SK-N-SH (cell line): ENCODE measurements at regions not wholly inside any gene's neighbourhood (a gene's known extent, or its start where the extent isn't known, plus 50 kb on each side); places are given as distances from the start of the nearest gene placed in this dataset.

ENCODE experiments used
- CTCF ChIA-PET: fragments of 300-600, 350-600 bp; formaldehyde crosslinking; extraction: SDS; loops from one replicate; lab custom pipeline; 2021; lab: Yijun Ruan, JAX
- POLR2A ChIA-PET: fragments of 350-600 bp; sonication (Branson Sonifier 250); formaldehyde crosslinking; extraction: SDS; loops from one replicate; lab custom pipeline; 2020; ENCODE audit warnings: antibody characterized with exemption, inconsistent platforms; lab: Yijun Ruan, JAX
- DNase-seq: peaks from one replicate; pipeline ENCODE4 v3.0.0; 2012
- H2AFZ ChIP-seq: fragments of 200-600 bp; sonication (generic); 2 replicates; pipeline ENCODE4 v1.8.1; 2016; ENCODE audit warnings: antibody characterized with exemption, mild to moderate bottlenecking, low read depth
- H3F3A ChIP-seq: fragments of 200-600 bp; sonication (generic); replicated peaks from 2 replicates; pipeline ENCODE3; 2016; ENCODE audit warnings: antibody characterized with exemption, mild to moderate bottlenecking; ENCODE audit not compliant: insufficient read depth
- H3K27ac ChIP-seq, 2 experiments: fragments of 200-500 bp in 1 of 2; fragments of 200-600 bp in 1 of 2; sonication (Bioruptor generic) in 1 of 2; sonication (generic), shearing (Covaris generic) in 1 of 2; 2 replicates each; pipeline versions ENCODE4 v1.5.1 to v1.6.1; 2014 to 2016; ENCODE audit warnings: low read depth in 2 of 2, inconsistent platforms in 1 of 2, low read length in 1 of 2, mild to moderate bottlenecking in 1 of 2, mixed read lengths in 1 of 2
- H3K27me3 ChIP-seq: fragments of 200-600 bp; sonication (generic), shearing (Covaris generic); 2 replicates; pipeline ENCODE4 v1.6.1; 2016; ENCODE audit warnings: mixed run types; ENCODE audit not compliant: insufficient read depth
- H3K36me3 ChIP-seq, 2 experiments: fragments of 200-500 bp in 1 of 2; fragments of 200-600 bp in 1 of 2; sonication (Bioruptor generic) in 1 of 2; sonication (generic) in 1 of 2; replicated peaks in 1 of 2; 2 replicates each; pipeline versions ENCODE3 to v1.5.1; 2014 to 2016; ENCODE audit warnings: low read length in 1 of 2, mild to moderate bottlenecking in 1 of 2; ENCODE audit not compliant: insufficient read depth in 2 of 2, control insufficient read depth in 1 of 2
- H3K4me1 ChIP-seq, 2 experiments: fragments of 200-500 bp in 1 of 2; fragments of 200-600 bp in 1 of 2; sonication (Bioruptor generic) in 1 of 2; sonication (generic), shearing (Covaris generic) in 1 of 2; 2 replicates each; pipeline versions ENCODE4 v1.5.1 to v1.6.1; 2014 to 2016; ENCODE audit warnings: low read depth in 1 of 2, low read length in 1 of 2, mixed run types in 1 of 2; ENCODE audit not compliant: insufficient read depth in 2 of 2, control insufficient read depth in 1 of 2
- H3K4me2 ChIP-seq: fragments of 200-600 bp; sonication (generic), shearing (Covaris generic); 2 replicates; pipeline ENCODE4 v1.6.1; 2017; ENCODE audit warnings: mixed run types
- H3K4me3 ChIP-seq, 2 experiments: fragments of 200-500 bp in 1 of 2; fragments of 200-600 bp in 1 of 2; sonication (Bioruptor generic) in 1 of 2; sonication (generic), shearing (Covaris generic) in 1 of 2; 2 replicates each; pipeline versions ENCODE4 v1.5.1 to v1.8.1; 2014 to 2016; ENCODE audit warnings: low read depth in 2 of 2, inconsistent platforms in 1 of 2, low read length in 1 of 2, mild to moderate bottlenecking in 1 of 2, mixed read lengths in 1 of 2, moderate library complexity in 1 of 2
- H3K79me2 ChIP-seq: fragments of 200-600 bp; sonication (generic); 2 replicates; pipeline ENCODE4 v1.8.1; 2017; ENCODE audit warnings: mild to moderate bottlenecking; ENCODE audit not compliant: insufficient read depth
- H3K9ac ChIP-seq: fragments of 200-600 bp; sonication (generic); 2 replicates; pipeline ENCODE4 v1.6.1; 2017; ENCODE audit warnings: mixed run types
- H3K9me2 ChIP-seq: fragments of 200-600 bp; sonication (generic); 2 replicates; pipeline ENCODE4 v1.6.1; 2017; ENCODE audit warnings: mixed run types
- H3K9me3 ChIP-seq: fragments of 200-600 bp; sonication (generic); 2 replicates; pipeline ENCODE4 v1.6.1; 2017; ENCODE audit warnings: mixed run types, mild to moderate bottlenecking, moderate library complexity
- H4K20me1 ChIP-seq: fragments of 200-600 bp; sonication (generic); 2 replicates; pipeline ENCODE4 v1.6.1; 2017; ENCODE audit warnings: mild to moderate bottlenecking, mixed run types; ENCODE audit not compliant: insufficient read depth
- CTCF ChIP-seq: fragments of 200-600 bp; sonication (generic); IDR thresholded peaks from 2 replicates; pipeline ENCODE4 v1.6.1; 2017; ENCODE audit warnings: antibody characterized with exemption, mild to moderate bottlenecking, moderate library complexity
- ELF1 ChIP-seq: IDR thresholded peaks from 2 replicates; pipeline ENCODE4 v1.4.0; 2012
- EZH2phosphoT487 ChIP-seq: fragments of 200-600 bp; sonication (generic); IDR thresholded peaks from 2 replicates; pipeline ENCODE4 v1.6.1; 2017; ENCODE audit warnings: low read depth, mixed run types, mild to moderate bottlenecking, antibody characterized with exemption, moderate library complexity, borderline replicate concordance
- FOXM1 ChIP-seq: IDR thresholded peaks from 2 replicates; pipeline ENCODE4 v1.4.0; 2012; ENCODE audit warnings: low read depth, mild to moderate bottlenecking
- GABPA ChIP-seq: IDR thresholded peaks from 2 replicates; pipeline ENCODE4 v1.4.0; 2012; ENCODE audit warnings: low read depth, mild to moderate bottlenecking
- IRF3 ChIP-seq: fragments of 150-350 bp; IDR thresholded peaks from 2 replicates; pipeline ENCODE4 v1.6.1; 2016; ENCODE audit warnings: mild to moderate bottlenecking, low read depth, low read length
- JUND ChIP-seq: IDR thresholded peaks from 2 replicates; pipeline ENCODE4 v1.4.0; 2012
- MEF2A ChIP-seq: IDR thresholded peaks from 2 replicates; pipeline ENCODE4 v1.4.0; 2012; ENCODE audit warnings: low read depth, borderline replicate concordance
- NFIC ChIP-seq: IDR thresholded peaks from 2 replicates; pipeline ENCODE4 v1.4.0; 2012; ENCODE audit warnings: borderline replicate concordance
- NRF1 ChIP-seq: IDR thresholded peaks from 2 replicates; pipeline ENCODE4 v1.6.1; 2012; ENCODE audit warnings: low read depth, mild to moderate bottlenecking, low read length
- POLR2AphosphoS5 ChIP-seq: IDR thresholded peaks from 2 replicates; pipeline ENCODE4 v1.6.1; 2012; ENCODE audit warnings: low read depth, low read length
- TAF1 ChIP-seq: IDR thresholded peaks from 2 replicates; pipeline ENCODE4 v1.6.1; 2012; ENCODE audit warnings: low read depth, mild to moderate bottlenecking, low read length, moderate library complexity, borderline replicate concordance
- TEAD4 ChIP-seq: IDR thresholded peaks from 2 replicates; pipeline ENCODE4 v1.4.0; 2012; ENCODE audit warnings: mild to moderate bottlenecking, borderline replicate concordance; ENCODE audit not compliant: insufficient read depth
- USF2 ChIP-seq: fragments of 150-350 bp; IDR thresholded peaks from 2 replicates; pipeline ENCODE4 v1.6.1; 2017; ENCODE audit warnings: antibody characterized with exemption, low read length, low read depth, borderline replicate concordance
- WGBS: methylation state at CpG from one replicate; pipeline ENCODE4 v1.1.6; 2017; ENCODE audit warnings: low lambda C conversion rate; 5-methylcytosine and 5-hydroxymethylcytosine counted together

GRCh38 chr6:67121115-67121514, 1414.1 kb upstream of the EYS start:
- POLR2A ChIA-PET = no interaction called here
- CTCF ChIA-PET = no interaction called here
- H3K36me3 ChIP-seq = no peaks in the 10 kb centered on the region
- DNase-seq = no peak
- 0 out of 2 replicates have a peak, but pooled peaks cover 4% of the 10 kb centered on the region for H3K9me3 ChIP-seq
- TF ChIP-seq EZH2phosphoT487 (no peak), IRF3 (no peak), TEAD4 (no peak), NRF1 (no peak), POLR2AphosphoS5 (no peak), ELF1 (no peak), USF2 (no peak), FOXM1 (no peak), NFIC (no peak), TAF1 (no peak), JUND (no peak), GABPA (no peak), CTCF (no peak), MEF2A (no peak)
- no peak overlapping the region for H3K9ac ChIP-seq
- no peaks in the 10 kb centered on the region for H4K20me1 ChIP-seq
- H3K27me3 ChIP-seq = no peaks in the 10 kb centered on the region
- no peaks in the 10 kb centered on the region for H3K4me1 ChIP-seq
- no peak overlapping the region for H2AFZ ChIP-seq
- no peaks in the 10 kb centered on the region for H3K79me2 ChIP-seq
- H3K4me3 ChIP-seq = no peak overlapping the region
- H3K27ac ChIP-seq = no peak overlapping the region
- WGBS = 80% methylated on average over 3 of the region's 3 CpGs
- no peaks in the 10 kb centered on the region for H3K9me2 ChIP-seq
- no peaks in the 10 kb centered on the region for H3F3A ChIP-seq
- no peak overlapping the region for H3K4me2 ChIP-seq

GRCh38 chr6:67112120-67112519, 1405.1 kb upstream of the EYS start:
- Histone ChIP-seq H3K4me1 (no peaks in the 10 kb centered on the region; a peak in 1 of 4 replicates), H2AFZ (no peak overlapping the region), H3K4me2 (no peak overlapping the region), H3K36me3 (no peaks in the 10 kb centered on the region)
- POLR2A ChIA-PET = no interaction called here
- TF ChIP-seq USF2 (no peak), TEAD4 (no peak)
- TF ChIP-seq, all 33 proteins: peak for 0
- CTCF ChIA-PET = interaction anchor here (0.6 to 1.3 kb wide), 2 partner anchors 9 to 563 kb away, joined by 3 read pairs; no protein-coding TSS in a partner anchor
- H3K9ac ChIP-seq = no peak overlapping the region
- H3K4me3 ChIP-seq = no peak overlapping the region
- no peaks in the 10 kb centered on the region for H3K27me3 ChIP-seq
- no peak overlapping the region for H3K27ac ChIP-seq
- H3K79me2 ChIP-seq = no peaks in the 10 kb centered on the region
- no peaks in the 10 kb centered on the region for H3F3A ChIP-seq
- DNase-seq = no peak
- no peaks in the 10 kb centered on the region for H3K9me2 ChIP-seq
- H4K20me1 ChIP-seq = no peaks in the 10 kb centered on the region
- 38% methylated on average over 5 of the region's 5 CpGs for WGBS
- H3K9me3 ChIP-seq = no peaks in the 10 kb centered on the region
